GM19023 (cell line): ENCODE measurements at regions not wholly inside any gene's neighbourhood (a gene's known extent, or its start where the extent isn't known, plus 50 kb on each side); places are given as distances from the start of the nearest gene placed in this dataset.

Source experiments
- ATAC-seq: cut with Tn5 transposase; IDR thresholded peaks from one replicate; pipeline ENCODE4 v1.9.1; 2021; ENCODE audit warnings: mild to moderate bottlenecking, moderate library complexity; ENCODE audit not compliant: unreplicated experiment

GRCh38 chr4:81891005-81891996 is 419.6 kb upstream of the RASGEF1B start:
- no peak for ATAC-seq

GRCh38 chr4:81884986-81885385 is 413.3 kb upstream of the RASGEF1B start:
- no peak for ATAC-seq

- no peak for ATAC-seq
Observed at GRCh38 chr4:81883530-81884450, 412.1 kb upstream of the RASGEF1B start.

GRCh38 chr4:81883004-81883403 is 411.3 kb upstream of the RASGEF1B start:
- ATAC-seq, result no peak

GRCh38 chr4:81881855-81882621 is 410.3 kb upstream of the RASGEF1B start:
- no peak for ATAC-seq

GRCh38 chr4:81876106-81876505 is 404.4 kb upstream of the RASGEF1B start:
- ATAC-seq, result no peak

- ATAC-seq, result no peak
Observed at GRCh38 chr4:81874661-81875515, 403.2 kb upstream of the RASGEF1B start.

GRCh38 chr4:81870275-81870674 is 398.6 kb upstream of the RASGEF1B start:
- ATAC-seq, result no peak

- ATAC-seq, result no peak
Observed at GRCh38 chr4:81860111-81860510, 388.4 kb upstream of the RASGEF1B start.

GRCh38 chr4:81854406-81854805 is 382.7 kb upstream of the RASGEF1B start:
- no peak for ATAC-seq

- ATAC-seq, result no peak
Observed at GRCh38 chr4:81852031-81852715, 380.5 kb upstream of the RASGEF1B start.

- ATAC-seq, result no peak
Observed at GRCh38 chr4:81850701-81851100, 379.0 kb upstream of the RASGEF1B start.

- ATAC-seq, result no peak
Observed at GRCh38 chr4:81845761-81846160, 374.1 kb upstream of the RASGEF1B start.

GRCh38 chr4:81845273-81845672 is 373.6 kb upstream of the RASGEF1B start:
- no peak for ATAC-seq

GRCh38 chr4:81844717-81845116 is 373.0 kb upstream of the RASGEF1B start:
- ATAC-seq, result peak; percentile 86

- ATAC-seq, result no peak
Observed at GRCh38 chr4:81839347-81840042, 367.8 kb upstream of the RASGEF1B start.

GRCh38 chr4:81838586-81838985 is 366.9 kb upstream of the RASGEF1B start:
- ATAC-seq, result no peak

- ATAC-seq, result no peak
Observed at GRCh38 chr4:81836716-81837115, 365.0 kb upstream of the RASGEF1B start.

GRCh38 chr4:81833576-81833975 is 361.9 kb upstream of the RASGEF1B start:
- no peak for ATAC-seq
